OCI-LY7 (cell line): ENCODE measurements at regions not wholly inside any gene's neighbourhood (a gene's known extent, or its start where the extent isn't known, plus 50 kb on each side); places are given as distances from the start of the nearest gene placed in this dataset.

Source experiments
- BruUV-seq: library from RNA; stranded (reverse); fragments of 400-500 nt; replicated peaks from 2 replicates; lab custom pipeline; 2021; lab: Mats Ljungman, UMichigan
- CTCF ChIA-PET: fragments of 300-600 bp; sonication (Branson Sonifier 250); formaldehyde crosslinking; loops from one replicate; lab custom pipeline; 2022; ENCODE audit warnings: antibody characterized with exemption; ENCODE audit not compliant: unreplicated experiment; lab: Charles Lee
- POLR2A ChIA-PET: fragments of 300-600 bp; sonication (Branson Sonifier 250); formaldehyde crosslinking; loops from one replicate; lab custom pipeline; 2022; ENCODE audit warnings: antibody characterized with exemption; lab: Charles Lee
- DNase-seq: peaks from one replicate; pipeline ENCODE4 v3.0.0-alpha.2; 2015; ENCODE audit warnings: low spot score
- H2AFZ ChIP-seq: fragments of 200-600 bp; sonication (generic), shearing (Covaris generic); 2 replicates; pipeline ENCODE4 v1.6.1; 2014; ENCODE audit warnings: mild to moderate bottlenecking, antibody characterized with exemption, low read length, moderate library complexity
- H3K27ac ChIP-seq: fragments of 200-600 bp; sonication (generic); 2 replicates; pipeline ENCODE4 v1.5.1; 2014; ENCODE audit warnings: mixed run types, low read depth, mild to moderate bottlenecking, moderate library complexity, low read length, inconsistent platforms; ENCODE audit not compliant: poor library complexity, severe bottlenecking
- H3K36me3 ChIP-seq: fragments of 200-600 bp; sonication (generic); 2 replicates; pipeline ENCODE4 v1.6.1; 2014; ENCODE audit warnings: mild to moderate bottlenecking, antibody characterized with exemption, low read length, moderate library complexity, mixed read lengths; ENCODE audit not compliant: insufficient read depth
- H3K4me1 ChIP-seq: fragments of 200-600 bp; sonication (generic); 2 replicates; pipeline ENCODE4 v1.5.1; 2014; ENCODE audit warnings: mild to moderate bottlenecking, low read length; ENCODE audit not compliant: insufficient read depth, poor library complexity, severe bottlenecking
- H3K4me2 ChIP-seq: fragments of 200-600 bp; sonication (generic); 2 replicates; pipeline ENCODE4 v1.6.1; 2014; ENCODE audit warnings: mild to moderate bottlenecking, low read length
- H3K4me3 ChIP-seq: fragments of 200-600 bp; sonication (generic); 2 replicates; pipeline ENCODE4 v1.5.1; 2014; ENCODE audit warnings: mild to moderate bottlenecking, low read depth, low read length; ENCODE audit not compliant: poor library complexity, severe bottlenecking
- H3K79me2 ChIP-seq: fragments of 200-600 bp; sonication (generic); 2 replicates; pipeline ENCODE4 v1.6.1; 2016; ENCODE audit warnings: low read depth, mild to moderate bottlenecking, low read length, moderate library complexity, mixed read lengths; ENCODE audit not compliant: insufficient read depth
- H3K9me2 ChIP-seq: fragments of 200-600 bp; sonication (generic); 2 replicates; pipeline ENCODE4 v1.6.1; 2016; ENCODE audit warnings: mild to moderate bottlenecking, low read length, mixed read lengths; ENCODE audit not compliant: insufficient read depth
- H3K9me3 ChIP-seq: fragments of 200-600 bp; sonication (generic); 2 replicates; pipeline ENCODE4 v1.6.1; 2014; ENCODE audit warnings: mild to moderate bottlenecking, mixed run types, low read length, mixed read lengths
- H4K20me1 ChIP-seq: fragments of 200-600 bp; sonication (generic); 2 replicates; pipeline ENCODE4 v1.6.1; 2014; ENCODE audit warnings: mild to moderate bottlenecking, antibody characterized with exemption, low read length, moderate library complexity, mixed read lengths; ENCODE audit not compliant: insufficient read depth
- EZH2phosphoT487 ChIP-seq: fragments of 200-600 bp; sonication (generic); IDR thresholded peaks from 2 replicates; pipeline ENCODE4 v1.6.1; 2018; ENCODE audit warnings: low read depth, borderline replicate concordance, mild to moderate bottlenecking, mixed run types, antibody characterized with exemption, low read length, moderate library complexity, mixed read lengths
- intact Hi-C: fragments of 100-400 bp; cut with micrococcal nuclease; formaldehyde crosslinking; loops from one replicate; pipeline ENCODE4 v1.10.0; 2022; ENCODE audit not compliant: unreplicated experiment
- TF ChIP-seq, protein P1 (sequence below): fragments of 200-600 bp; sonication (generic); conservative IDR thresholded peaks from 2 replicates; pipeline ENCODE4 v1.5.1; 2014; ENCODE audit warnings: mild to moderate bottlenecking, antibody characterized with exemption, low read length, moderate library complexity, mixed read lengths

GRCh38 chr6:88276331-88276730, 110.2 kb upstream of the CNR1 start:
- H3K36me3 ChIP-seq = no peaks in the 10 kb centered on the region
- H3K9me3 ChIP-seq = no peaks in the 10 kb centered on the region
- H3K4me2 ChIP-seq = no peak overlapping the region
- no peak for TF ChIP-seq EZH2phosphoT487
- TF ChIP-seq, protein P1, sequence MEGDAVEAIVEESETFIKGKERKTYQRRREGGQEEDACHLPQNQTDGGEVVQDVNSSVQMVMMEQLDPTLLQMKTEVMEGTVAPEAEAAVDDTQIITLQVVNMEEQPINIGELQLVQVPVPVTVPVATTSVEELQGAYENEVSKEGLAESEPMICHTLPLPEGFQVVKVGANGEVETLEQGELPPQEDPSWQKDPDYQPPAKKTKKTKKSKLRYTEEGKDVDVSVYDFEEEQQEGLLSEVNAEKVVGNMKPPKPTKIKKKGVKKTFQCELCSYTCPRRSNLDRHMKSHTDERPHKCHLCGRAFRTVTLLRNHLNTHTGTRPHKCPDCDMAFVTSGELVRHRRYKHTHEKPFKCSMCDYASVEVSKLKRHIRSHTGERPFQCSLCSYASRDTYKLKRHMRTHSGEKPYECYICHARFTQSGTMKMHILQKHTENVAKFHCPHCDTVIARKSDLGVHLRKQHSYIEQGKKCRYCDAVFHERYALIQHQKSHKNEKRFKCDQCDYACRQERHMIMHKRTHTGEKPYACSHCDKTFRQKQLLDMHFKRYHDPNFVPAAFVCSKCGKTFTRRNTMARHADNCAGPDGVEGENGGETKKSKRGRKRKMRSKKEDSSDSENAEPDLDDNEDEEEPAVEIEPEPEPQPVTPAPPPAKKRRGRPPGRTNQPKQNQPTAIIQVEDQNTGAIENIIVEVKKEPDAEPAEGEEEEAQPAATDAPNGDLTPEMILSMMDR = no peak
- no peaks in the 10 kb centered on the region for H3K79me2 ChIP-seq
- POLR2A ChIA-PET = no interaction called here
- CTCF ChIA-PET = no interaction called here
- peaks cover 6% of the 10 kb centered on the region for H3K4me1 ChIP-seq
- intact Hi-C loops = no loop called here
- no peak overlapping the region for H3K4me3 ChIP-seq
- BruUV-seq = no TSS peak
- H4K20me1 ChIP-seq = no peaks in the 10 kb centered on the region
- no peak overlapping the region for H2AFZ ChIP-seq
- DNase-seq = no peak
- no peaks in the 10 kb centered on the region for H3K9me2 ChIP-seq
- no peak overlapping the region for H3K27ac ChIP-seq

DNA sequence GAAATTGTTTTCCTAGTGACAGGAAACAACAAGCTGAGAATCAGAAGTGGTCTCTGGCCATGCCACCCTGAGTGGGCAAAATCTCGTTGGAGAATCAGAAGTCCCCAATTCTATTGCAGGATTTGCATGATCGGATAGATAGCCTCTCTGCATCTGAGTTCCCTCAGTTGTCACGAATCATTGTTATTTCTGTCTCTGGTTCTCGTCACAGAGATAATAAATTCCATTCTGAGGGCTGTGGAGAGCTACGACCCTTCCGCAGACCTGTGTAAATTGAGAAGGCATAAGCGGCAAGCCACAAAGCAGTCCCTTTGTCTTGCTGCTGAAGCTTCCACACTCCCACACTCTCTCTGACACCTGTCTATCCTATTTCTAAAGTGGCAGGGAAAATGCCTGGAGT, 102.4 kb upstream of the CNR1 start:
- intact Hi-C loops = no loop called here
- no peak overlapping the region for H3K4me2 ChIP-seq
- CTCF ChIA-PET = no interaction called here

DNA sequence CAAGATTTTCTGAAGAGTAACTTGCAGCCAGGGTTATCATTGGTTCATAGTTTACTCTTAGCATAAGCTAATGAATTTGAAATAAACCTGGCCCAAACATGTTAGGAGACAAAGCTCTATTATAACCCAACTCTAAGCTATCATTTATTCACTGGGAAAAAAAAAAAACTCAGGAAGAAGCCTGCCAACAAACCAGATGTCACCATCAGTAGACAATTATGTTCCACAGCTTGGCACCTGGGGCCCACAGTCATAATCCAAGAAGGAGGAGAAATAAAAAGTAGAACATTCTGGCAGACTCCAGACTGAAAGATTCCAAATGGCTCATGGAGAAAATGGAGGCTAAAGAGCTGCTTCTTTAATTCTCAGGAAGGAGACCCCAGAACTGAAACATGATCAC, 100.0 kb upstream of the CNR1 start:
- DNase-seq = no peak
- Histone ChIP-seq H3K4me1 (no peaks in the 10 kb centered on the region), H4K20me1 (no peaks in the 10 kb centered on the region), H3K36me3 (no peaks in the 10 kb centered on the region), H3K4me2 (no peak overlapping the region), H3K4me3 (no peak overlapping the region), H3K9me2 (no peaks in the 10 kb centered on the region), H2AFZ (no peak overlapping the region), H3K79me2 (no peaks in the 10 kb centered on the region), H3K9me3 (no peaks in the 10 kb centered on the region), H3K27ac (no peak overlapping the region)
- no TSS peak for BruUV-seq
- ChIA-PET CTCF (no interaction called here), POLR2A (interaction anchor here (0.6 kb wide), 2 partner anchors 36 to 261 kb away, joined by 3 read pairs; no protein-coding TSS in a partner anchor)
- TF ChIP-seq EZH2phosphoT487 = no peak
- TF ChIP-seq, protein P1 = no peak
- intact Hi-C loops = no loop called here

More for the DNA sequence above, 102.4 kb upstream of the CNR1 start:
- no TSS peak for BruUV-seq
- H3K27ac ChIP-seq = no peak overlapping the region
- no peaks in the 10 kb centered on the region for H3K9me3 ChIP-seq
- DNase-seq = no peak
- H3K36me3 ChIP-seq = no peaks in the 10 kb centered on the region
- H3K79me2 ChIP-seq = no peaks in the 10 kb centered on the region
- no peaks in the 10 kb centered on the region for H3K9me2 ChIP-seq
- TF ChIP-seq EZH2phosphoT487 = no peak
- TF ChIP-seq, protein P1 = no peak
- no peaks in the 10 kb centered on the region for H4K20me1 ChIP-seq
- no peak overlapping the region for H3K4me3 ChIP-seq
- no peak overlapping the region for H2AFZ ChIP-seq
- POLR2A ChIA-PET = interaction anchor here (1.0 to 1.5 kb wide), 2 partner anchors 20 to 163 kb away, joined by 3 to 5 read pairs; no protein-coding TSS in a partner anchor
- no peaks in the 10 kb centered on the region for H3K4me1 ChIP-seq
